ENCODE measurements at regions not wholly inside any gene's neighbourhood (a gene's known extent, or its start where the extent isn't known, plus 50 kb on each side); places are given as distances from the start of the nearest gene placed in this dataset.
A peak's percentile ranks its signal among the peaks of the same experiment; 100 is the strongest.

DNA sequence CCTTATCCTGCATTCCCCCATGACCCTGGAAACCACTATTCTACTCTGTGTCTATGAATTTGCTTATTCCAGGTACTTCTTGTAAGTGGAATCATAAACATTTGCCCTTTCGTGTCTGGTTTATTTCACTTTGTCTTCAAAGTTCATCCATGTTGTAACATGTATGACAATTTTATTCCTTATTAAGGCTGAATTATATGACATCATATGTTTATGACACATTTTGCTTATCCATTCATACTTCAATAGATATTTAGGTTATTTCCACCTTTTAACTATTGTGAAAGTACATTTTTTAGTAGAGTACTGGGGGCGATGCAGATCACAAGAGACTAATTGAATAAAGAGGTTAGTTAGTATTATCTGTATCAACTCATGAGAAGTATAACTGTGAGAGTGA, 591.6 kb downstream of the UTRN start:
- DNase-seq (ENCODE audit: low spot score): no peak

DNA sequence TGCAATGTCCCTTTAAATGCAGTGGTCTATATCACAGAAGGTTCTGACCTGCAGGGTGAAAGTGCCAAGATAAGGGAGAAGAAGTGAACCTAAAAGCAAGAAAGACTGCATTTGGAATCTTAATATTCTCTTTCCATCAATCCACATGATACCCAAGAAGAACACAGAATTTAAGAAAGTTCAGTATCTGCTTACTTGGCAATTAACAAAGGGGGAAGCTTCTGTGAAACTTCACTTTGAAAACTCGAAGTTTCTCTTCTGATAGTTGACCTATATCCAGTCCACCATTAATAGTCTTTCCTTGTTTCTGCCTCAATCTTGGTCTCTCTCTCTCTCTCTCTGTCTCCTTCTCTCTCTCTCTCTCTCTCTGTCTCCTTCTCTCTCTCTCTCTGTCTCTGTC, 592.0 kb downstream of the UTRN start:
- DNase-seq (ENCODE audit: low spot score): no peak

DNA sequence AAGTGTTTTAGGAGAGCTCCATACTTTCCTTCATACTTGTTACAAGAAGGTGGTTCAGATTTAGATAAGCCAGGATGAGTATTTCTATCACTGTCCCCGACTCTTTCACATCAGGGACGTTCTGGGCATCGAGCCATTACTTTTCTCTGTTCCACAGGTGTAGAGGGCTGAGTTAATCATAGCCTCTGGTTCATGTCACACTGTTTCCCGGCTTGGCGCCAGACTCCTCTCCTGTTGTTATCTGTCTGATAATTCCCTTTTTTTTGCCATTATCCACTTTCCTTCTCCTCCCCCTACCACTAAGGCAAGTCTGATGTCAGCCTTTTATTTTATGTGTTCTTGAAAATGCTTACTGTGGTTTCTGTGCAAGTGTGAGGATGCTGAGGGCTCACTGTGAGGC, 593.4 kb downstream of the UTRN start:
- DNase-seq (ENCODE audit: low spot score): peak; percentile 85

DNA sequence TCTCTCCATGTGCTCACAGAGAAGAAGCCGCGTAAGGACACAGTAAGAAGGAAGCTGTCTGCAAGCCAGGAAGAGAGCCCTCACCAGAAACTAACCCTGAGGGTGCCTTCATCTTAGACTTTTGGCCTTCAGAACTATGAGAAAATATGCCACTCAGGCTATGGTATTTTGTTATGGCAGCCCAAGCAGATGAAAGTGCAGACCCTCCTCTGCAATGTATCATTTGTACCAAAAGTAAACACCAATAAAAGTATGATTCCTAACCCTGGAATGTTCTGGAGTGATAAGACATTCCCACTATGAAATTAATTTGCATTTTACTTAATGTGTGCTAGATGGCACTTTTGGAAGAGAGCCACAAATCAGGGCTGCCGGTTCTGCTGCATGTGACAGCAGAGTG, 594.3 kb downstream of the UTRN start:
- peak; percentile 34 for DNase-seq (ENCODE audit: low spot score)

DNA sequence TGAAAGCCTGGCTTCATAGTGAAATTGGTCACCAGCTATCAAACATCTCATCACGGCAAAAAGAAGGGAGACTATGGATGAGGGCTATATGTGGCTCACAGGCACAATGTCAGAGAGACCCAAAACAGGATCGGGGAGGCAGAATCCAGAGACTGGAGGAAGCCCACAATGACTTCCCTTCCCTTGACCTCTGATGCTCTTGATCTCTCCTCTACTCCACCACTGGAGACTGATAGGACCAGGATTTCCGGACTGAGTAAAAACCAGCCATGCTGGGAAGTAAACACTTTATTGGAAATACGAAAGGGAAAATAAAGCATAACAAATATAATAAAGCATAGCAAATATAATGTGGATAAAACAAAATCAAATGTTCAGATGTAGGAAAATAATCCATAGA, 597.3 kb downstream of the UTRN start:
- no peak for DNase-seq (ENCODE audit: low spot score)

DNA sequence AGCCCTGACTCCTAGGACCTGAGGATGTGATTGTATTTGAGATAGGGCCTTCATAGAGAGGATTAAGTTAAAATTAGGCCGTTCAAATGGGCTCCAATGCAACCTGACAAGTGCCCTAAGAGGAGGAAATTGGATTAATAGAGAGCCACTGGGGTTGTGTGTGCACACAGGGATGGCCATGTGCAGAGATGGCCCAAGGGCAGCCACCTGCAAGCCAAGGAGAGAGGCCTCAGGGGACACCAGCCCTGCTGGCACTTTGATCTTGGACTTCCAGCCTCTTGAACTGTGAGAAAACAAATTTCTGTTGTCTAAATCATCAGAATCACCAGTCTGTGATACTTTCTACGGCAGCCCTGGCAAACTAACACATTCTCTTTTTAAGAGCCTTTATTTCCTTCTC, 598.8 kb downstream of the UTRN start:
- peak; percentile 52 for DNase-seq (ENCODE audit: low spot score)

DNA sequence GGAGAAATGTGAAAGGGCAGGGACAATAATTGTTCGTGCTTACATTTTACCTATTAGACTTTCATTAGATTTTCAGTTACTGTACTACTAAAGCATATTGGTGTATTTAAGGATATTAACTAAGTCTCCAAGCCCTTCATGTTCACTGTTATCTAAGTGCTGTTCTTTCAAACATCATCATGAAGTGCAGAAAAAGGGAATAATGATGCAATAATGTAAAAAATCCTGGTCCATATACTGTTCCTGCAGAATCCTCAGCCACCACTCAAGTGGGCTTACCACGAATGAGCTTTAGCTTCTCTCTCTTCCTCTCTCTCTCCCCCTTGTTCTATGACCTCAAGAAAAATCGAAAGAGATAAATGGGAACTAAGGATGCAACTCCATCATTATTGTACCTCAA, 600.7 kb downstream of the UTRN start:
- DNase-seq (ENCODE audit: low spot score): no peak

DNA sequence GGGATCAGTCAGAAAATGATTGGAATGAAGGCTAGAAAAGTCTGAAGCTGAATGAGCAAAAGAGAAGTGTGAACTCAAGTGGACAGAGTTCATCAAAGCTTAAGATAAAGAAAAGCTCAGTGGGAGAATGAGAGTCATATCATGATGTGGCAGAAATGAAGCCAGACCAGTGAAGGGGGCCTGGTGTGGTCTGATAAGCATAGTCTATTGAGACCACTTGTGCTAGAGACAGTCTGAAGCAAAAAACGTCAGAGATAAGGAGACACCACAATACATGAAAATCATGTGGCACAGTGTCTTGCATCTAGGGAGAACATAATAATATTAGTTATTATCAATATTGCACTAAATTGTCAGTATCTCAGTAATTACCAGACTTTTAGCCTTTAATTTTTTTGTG, 601.5 kb downstream of the UTRN start:
- no peak for DNase-seq (ENCODE audit: low spot score)

DNA sequence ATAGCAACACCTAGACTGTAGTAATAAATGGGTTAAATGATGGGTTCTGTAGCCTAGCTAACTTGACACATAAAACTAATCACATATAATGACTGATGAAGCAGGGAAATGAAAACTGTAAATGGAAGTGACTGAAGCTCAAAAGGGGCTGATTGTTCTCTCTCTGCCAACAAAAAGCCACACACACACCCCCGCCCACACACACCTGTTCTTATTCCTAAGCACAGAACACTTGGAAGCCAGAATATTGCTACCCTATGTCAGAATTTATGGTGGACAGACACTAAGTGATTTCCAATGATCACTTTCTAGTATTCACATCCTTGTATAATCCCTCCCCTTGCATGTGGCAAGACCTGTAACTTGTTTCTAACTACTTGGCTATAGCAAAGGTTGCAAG, 603.5 kb downstream of the UTRN start:
- DNase-seq (ENCODE audit: low spot score): no peak

DNA sequence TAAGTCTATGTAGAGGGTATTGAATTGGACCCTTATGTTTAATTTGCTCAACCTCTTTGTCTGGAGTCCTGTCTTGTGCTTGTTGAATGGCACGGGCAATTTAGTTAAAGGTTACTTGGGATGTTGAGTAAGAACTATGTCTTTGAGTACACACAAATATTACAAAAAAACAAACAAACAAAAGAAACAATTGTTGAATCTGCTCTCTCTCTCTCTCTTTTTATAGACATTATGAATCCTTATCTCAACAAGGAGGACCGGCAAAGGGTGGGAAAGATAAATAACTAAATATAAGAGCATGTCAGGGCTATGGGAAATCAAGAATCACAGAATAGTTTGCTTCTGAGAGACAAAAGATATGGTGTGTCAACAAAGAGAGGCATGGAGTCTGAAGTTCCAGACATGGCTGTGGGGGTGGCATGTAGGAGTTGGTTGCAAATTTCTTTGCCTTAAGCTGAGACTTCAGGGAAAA, 608.6 kb downstream of the UTRN start:
- no peak for DNase-seq (ENCODE audit: low spot score)

DNA sequence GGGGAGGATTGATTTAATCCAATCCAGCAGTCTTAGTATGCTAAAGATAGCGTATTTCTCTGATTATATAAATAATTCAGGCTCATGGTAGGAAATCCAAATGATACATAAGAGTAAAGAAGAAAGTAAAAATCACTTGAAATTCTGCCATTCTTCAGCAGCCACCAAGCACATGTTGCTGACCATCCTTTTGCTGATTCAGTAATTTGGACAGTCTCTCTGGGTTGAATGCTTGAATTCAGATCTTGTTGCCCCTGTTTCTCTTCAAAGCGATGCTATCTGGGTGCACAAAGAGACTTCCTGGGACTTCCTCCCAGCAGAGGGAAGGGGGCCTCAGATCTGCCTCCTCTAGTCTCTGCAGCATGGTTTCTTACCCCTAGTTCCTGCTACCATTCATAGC, 609.1 kb downstream of the UTRN start:
- no peak for DNase-seq (ENCODE audit: low spot score)

DNA sequence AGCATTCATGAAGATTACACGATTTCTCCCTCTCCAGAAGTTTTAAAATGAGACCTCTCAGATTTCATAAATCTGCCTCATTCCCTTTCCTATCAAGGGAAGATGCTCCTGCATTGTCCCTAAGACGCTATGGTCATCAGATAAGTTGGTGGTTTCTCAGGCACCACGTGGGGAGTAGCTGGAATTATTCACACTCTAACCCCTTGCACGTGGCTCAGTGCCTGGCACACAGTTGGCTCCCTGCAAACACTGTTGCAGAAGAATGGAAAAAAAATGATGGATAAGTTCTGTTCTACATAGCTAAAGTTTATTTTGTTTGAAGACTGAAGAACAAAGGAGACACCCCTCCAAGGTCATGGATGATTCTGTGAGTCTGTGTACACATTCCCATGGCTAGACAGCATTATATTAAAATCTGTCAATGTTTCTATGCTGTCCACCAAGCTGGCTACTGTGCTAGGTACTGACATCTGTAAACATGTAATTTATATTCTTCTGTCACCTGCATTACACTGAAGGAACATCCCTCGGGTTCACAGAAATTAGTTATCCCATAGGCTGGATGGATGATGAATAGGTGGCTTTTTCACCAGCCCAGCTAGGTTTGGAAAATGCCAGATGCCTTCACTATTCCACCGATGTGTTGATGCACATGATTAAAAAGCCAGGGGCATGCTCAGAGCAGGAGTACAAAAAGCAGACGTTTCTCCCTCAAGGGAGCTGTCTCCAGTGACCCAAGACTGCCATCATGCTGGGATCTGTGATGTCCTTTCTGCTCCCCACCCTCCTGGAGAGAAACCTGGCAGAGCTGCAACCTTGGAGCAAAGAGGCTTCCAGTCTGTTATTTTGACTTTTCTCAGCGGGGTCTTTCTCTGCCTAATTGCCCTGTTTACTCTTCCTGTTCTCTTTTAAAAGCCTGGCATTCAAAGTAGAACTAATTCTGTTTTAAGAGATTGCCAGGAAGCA, 610.5 kb downstream of the UTRN start:
- DNase-seq (ENCODE audit: low spot score): peak; percentile 63

DNA sequence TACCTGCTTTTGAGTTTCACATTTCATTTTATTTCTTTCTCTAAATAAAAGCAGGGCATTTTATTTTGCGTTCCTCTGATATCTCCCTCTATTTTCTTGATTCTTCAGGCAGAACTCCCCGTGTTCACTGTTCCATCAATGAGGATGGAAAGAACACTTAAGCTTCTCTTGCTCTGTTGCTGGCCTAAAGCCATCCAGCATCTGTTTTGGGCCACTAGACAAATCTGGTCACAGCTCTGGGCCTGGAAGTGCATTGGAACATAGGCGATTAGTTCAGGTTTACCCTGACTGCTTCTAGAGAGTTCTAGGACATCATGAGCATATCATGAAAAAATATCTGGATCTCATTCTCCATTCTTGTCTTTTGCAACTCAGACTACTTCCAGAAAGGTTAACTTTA, 611.2 kb downstream of the UTRN start:
- no peak for DNase-seq (ENCODE audit: low spot score)

DNA sequence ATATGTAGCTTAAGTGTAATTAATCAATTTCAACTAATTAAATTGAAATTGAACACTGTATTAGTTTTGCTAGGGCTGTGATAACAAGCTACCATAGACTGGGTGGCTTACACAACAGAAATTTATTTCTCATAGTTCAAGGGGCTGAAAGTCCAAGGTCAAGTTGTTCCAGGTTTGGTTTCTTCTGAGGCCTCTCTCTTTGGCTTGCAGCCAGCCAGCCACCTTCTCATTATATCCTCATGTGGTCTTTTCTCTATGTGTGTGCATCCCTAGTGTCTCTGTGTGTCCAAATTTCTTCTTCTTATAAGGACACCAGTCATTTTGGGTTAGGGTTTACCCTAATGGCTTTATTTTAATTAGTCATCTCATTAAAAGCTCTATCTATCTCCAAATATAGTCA, 611.7 kb downstream of the UTRN start:
- DNase-seq (ENCODE audit: low spot score): no peak

DNA sequence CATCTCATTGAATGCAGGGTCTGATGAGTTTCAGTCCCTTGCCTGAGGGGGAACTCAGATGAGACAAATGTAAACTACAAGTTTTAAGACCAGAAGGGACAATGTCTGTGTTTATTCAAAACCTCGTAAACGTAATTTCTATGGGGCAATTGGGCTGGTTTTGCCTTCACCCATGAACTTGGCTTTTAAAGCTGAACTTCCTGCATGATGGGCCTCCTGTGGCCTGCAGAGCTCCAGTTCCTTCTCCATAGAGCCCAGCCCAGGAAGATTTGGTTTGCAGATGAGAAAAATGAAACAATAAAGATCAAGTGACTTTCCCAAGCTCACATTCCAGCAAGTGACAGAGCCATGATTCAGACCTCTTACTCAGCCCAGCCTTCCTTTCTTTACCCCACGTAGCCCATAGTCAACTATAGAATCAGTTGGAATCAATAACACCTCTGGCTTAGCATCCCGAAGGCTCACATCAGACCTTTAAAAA, 612.3 kb downstream of the UTRN start:
- no peak for DNase-seq (ENCODE audit: low spot score)

DNA sequence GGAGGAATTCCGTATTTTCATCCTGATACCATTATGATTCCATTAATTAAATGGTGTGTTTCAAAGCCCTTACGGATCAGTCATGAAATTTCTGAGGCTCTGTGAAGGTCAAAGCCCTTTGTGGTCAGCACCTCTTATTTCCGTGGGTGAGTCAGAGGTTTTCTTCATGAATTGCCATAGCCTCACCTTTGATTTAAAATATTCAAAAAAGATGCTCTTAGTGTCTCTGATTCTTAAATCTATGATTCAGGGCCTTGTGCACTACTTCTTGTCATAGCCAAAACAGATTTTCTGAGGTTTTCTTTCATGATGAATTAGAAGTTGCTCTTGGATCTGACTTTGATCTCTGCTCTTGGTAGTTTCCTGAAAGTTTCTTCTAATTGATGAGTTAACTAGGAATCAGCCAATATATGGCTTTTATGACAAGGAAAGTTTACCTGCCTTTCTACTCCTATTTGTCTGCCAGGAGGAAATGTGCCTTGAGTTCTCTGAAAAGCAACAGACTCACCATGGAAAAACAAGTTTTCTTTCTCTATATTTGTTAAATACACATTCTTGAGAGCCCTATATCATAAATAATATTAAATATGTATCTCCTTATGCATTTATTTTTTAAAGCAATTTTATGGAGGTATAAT, 613.0 kb downstream of the UTRN start:
- no peak for DNase-seq (ENCODE audit: low spot score)

DNA sequence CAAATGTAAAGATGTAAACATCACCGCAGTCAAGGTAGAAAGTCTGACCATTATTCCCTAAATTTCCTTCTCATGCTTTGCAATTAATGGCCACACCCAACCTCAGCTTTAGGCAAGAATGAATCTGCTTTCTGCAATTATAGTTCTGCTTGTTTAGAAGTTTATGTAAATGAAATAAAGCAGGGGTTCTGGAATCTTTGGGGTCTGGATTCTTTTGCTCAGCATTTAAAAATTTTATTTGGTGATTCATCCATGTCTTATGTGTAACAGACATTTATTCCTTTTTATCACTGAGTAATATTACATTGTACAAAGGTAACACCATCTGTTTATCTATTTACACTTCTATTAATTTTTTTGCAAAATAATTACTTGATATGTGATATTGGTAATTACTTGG, 613.6 kb downstream of the UTRN start:
- no peak for DNase-seq (ENCODE audit: low spot score)

DNA sequence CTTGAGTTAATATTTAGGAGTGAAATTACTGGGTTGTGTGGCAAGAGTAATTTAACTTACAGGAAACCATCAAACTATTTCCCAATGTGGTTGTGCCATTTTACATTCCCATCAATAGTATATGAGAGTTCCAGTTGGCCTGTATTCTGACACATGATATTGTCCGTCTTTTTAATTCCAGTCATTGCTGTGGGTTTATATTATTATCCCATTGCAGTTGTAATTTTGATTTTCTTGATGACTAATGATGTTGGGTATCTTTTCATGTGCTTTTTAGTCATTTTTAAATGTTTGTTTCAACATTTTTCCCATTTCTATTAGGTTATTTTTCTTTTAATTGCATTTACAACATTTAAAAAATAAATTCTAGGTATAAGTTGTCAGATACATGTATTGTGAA, 614.0 kb downstream of the UTRN start:
- no peak for DNase-seq (ENCODE audit: low spot score)

DNA sequence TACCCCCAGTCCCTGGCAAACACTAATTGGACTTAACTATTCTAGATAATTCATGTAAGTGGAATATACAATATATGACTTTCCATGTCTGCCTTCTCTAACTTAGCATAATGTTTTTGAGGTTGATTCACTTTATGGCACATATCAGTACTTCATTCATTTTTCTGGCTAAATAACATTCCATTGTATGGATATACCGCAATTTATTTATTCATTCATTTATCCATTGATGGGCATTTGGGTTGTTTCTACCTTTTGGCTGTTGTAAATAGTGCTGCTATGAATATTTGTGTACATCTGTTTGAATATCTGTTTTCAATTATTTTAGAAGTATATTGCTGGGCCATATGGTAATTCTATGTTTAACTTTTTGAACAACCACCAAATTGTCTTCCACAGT, 616.3 kb downstream of the UTRN start:
- no peak for DNase-seq (ENCODE audit: low spot score)

DNA sequence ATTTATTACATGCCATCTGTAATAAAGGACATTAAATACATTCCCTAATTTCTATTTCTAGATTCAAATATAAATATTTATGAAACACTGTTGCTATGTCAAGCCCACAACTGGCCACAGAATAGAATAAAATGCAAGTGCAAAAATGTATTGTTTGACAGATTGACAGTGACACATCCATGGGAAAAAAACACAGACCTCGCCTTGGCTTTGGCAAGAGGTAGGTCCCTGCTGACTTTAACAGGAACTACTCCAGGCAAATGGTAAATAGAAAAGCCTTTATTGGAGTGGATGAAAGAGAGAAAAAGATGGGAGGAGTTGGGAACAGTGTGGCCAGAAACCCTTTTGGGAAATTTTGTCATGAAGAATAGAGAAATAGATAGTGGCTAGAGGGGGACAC, 622.9 kb downstream of the UTRN start:
- DNase-seq (ENCODE audit: low spot score): no peak

DNA sequence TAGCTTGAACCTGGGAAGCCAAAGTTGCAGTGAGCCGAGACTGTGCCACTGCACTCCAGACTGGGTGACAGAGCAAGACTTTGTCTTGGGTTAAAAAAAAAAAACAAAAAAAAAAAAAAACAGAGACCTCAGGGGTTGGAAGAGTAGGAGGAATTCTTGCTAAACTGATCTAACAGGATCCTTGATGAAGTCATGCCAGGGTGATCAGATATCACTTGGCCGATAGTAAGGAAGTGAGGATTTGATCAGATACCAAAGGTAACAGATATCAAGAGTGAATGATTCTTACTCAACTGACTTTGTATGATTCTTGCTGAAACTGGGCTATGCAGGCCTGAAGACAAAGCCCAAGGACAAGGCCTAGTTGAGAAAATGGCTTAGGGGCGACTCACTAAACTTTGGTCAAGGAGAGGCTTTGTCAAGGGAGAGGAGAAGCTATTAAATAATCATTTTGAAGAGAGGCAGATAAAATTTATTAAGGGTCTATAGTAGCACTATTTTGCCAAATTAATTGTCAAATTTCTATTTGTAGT, 624.7 kb downstream of the UTRN start:
- no peak for DNase-seq (ENCODE audit: low spot score)

DNA sequence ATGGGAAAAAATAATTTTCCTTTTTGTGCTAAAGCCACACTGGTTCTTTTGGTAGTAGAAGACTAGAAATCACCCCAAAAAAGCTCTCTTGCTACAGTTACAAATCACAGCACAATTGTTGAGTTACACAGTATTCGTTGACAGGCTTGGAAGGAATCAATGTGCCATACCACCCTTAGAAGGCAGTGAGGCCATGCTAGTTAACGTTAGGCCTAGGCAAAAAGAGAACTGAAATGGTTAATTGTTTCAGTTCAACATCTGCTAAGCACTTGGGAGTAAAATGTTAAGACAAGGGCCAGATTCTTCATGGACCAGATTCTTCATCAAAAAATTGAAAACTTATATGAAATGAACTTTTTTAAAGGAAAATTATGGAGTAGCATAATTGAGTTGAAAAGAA, 626.2 kb downstream of the UTRN start:
- no peak for DNase-seq (ENCODE audit: low spot score)

DNA sequence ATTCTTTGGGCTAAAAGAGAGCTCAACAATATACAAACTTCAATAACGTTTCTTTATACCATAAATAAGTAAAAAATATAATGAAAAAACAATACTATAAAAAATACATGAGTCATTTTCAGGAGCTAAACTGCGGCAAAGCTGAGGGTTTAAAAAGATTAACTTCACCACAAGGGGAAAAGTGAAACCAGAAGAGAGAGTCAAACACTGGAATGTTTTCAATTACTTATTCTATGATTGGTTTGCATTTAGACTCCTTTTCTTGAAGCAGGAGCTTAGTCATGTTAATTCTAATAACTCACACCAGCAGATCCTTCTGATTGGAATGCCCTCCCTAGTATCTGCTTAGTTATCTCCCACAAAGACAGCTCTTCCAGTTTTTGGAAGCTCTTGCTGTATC, 627.3 kb downstream of the UTRN start:
- no peak for DNase-seq (ENCODE audit: low spot score)
